T-helper 1 cell treated with Interleukin-12 subunit alpha and Interleukin-12 subunit beta and Interleukin-4 antibody, amounts not matched to agents 30 ng/mL and 1 ng/mL, for 36 hours (primary cell): ENCODE measurements at regions not wholly inside any gene's neighbourhood (a gene's known extent, or its start where the extent isn't known, plus 50 kb on each side); places are given as distances from the start of the nearest gene placed in this dataset.

Experiments used
- intact Hi-C: fragments of 100-400 bp; cut with micrococcal nuclease; formaldehyde crosslinking; loops from one replicate; pipeline ENCODE4 v1.15.1; 2024

- intact Hi-C loops, result no loop called here
These were observed 363.5 kb downstream of the CDH9 start for GRCh38 chr5:26674846-26675245.

- intact Hi-C loops, result no loop called here
These were observed 368.9 kb downstream of the CDH9 start for GRCh38 chr5:26669523-26669922.

DNA sequence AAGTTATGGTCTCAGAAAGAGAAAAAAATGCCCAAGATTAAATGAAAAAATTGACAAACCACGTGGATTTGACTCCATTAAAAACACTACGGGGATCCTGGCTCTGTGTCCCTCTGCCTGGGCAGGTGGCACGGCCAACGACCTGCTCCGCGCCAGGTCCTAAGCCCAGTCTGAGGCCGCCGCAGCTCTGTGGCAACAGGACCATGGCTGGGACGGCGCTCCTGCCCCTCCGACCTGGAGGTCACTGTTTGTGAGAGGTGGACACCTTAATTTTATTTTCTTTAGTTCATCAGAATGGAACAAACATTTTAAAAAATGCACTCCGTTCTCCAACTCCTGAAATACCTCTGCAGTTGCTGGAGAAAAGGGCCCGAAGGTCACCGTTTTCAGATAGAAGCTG lies 369.4 kb downstream of the CDH9 start:
- intact Hi-C loops, result no loop called here

GRCh38 chr5:26666371-26666770 lies 372.0 kb downstream of the CDH9 start:
- intact Hi-C loops, result no loop called here

- intact Hi-C loops, result no loop called here
These were observed 374.9 kb downstream of the CDH9 start for GRCh38 chr5:26663500-26663899.

DNA sequence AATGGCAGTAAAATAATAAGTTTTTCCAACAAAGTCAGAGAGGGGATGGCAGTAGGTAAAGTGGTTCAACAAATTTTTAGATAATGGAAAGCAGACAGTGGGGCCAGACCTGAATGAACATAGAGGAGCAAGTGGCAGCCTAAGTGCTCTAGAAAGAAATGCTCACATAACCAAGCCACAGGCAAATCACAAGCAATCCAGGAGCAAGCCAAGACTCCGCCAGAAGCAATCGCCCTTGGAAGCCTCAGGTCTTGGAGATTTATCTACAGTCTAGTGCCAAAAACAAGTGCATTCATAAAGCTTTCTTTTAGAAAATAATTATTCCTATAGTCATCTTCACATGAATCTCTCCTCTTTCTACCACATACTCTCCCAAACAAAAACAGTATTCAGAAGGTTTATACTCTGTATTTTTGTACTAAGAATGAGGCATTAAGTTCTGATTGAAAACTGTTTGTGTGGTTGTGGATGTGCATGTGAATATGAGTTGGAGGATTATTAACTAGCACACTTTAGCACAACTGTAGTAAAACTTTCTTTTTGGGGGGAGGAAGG lies 375.5 kb downstream of the CDH9 start:
- intact Hi-C loops, result no loop called here

GRCh38 chr5:26660116-26660515 lies 378.3 kb downstream of the CDH9 start:
- intact Hi-C loops, result no loop called here

GRCh38 chr5:26649000-26649399 lies 389.4 kb downstream of the CDH9 start:
- intact Hi-C loops, result no loop called here

GRCh38 chr5:26647781-26648180 lies 390.6 kb downstream of the CDH9 start:
- intact Hi-C loops, result no loop called here

GRCh38 chr5:26645659-26646058 lies 392.7 kb downstream of the CDH9 start:
- intact Hi-C loops, result no loop called here

- intact Hi-C loops, result no loop called here
These were observed 396.9 kb downstream of the CDH9 start for GRCh38 chr5:26641492-26641891.

- intact Hi-C loops, result no loop called here
These were observed 413.3 kb downstream of the CDH9 start for GRCh38 chr5:26625099-26625498.

DNA sequence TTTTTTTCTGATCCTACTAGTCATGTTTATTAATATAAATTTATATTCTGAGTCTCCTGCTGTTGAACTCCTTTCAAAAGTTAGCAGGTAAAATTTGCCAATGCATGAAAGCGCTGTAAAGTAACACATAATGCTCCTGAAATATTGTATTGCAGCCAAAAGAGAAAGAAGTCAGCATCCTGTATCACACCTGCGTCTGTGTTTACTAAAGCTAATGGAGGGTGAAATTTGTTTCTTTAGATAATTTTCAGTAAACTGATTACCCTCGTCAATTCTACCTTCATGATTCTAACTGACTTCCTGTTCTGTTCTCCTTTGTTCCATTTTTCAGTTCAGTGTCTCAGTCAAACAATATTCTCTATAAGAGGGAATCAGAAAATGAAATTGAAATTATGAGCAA lies 415.4 kb downstream of the CDH9 start:
- intact Hi-C loops, result no loop called here

GRCh38 chr5:26610577-26610976 lies 427.8 kb downstream of the CDH9 start:
- intact Hi-C loops, result no loop called here

DNA sequence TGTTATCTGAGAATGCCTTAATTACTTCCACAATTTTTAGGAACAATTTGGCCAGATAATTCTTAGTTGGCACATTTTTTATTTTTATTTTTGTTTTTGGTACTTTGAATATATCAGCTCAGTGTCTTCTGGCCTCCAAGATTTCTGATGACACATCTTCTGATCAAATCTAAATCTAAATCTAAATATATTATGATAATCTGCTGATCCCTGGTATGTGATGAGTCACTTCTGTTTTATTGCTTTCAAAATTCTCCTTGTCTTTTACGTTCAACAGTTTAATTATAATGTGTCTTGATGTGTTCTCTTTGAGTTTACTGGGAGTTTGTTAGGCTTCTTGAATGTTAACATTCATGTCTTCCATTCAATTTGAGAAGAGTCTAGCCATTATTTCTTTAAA lies 436.8 kb downstream of the CDH9 start:
- intact Hi-C loops, result no loop called here

DNA sequence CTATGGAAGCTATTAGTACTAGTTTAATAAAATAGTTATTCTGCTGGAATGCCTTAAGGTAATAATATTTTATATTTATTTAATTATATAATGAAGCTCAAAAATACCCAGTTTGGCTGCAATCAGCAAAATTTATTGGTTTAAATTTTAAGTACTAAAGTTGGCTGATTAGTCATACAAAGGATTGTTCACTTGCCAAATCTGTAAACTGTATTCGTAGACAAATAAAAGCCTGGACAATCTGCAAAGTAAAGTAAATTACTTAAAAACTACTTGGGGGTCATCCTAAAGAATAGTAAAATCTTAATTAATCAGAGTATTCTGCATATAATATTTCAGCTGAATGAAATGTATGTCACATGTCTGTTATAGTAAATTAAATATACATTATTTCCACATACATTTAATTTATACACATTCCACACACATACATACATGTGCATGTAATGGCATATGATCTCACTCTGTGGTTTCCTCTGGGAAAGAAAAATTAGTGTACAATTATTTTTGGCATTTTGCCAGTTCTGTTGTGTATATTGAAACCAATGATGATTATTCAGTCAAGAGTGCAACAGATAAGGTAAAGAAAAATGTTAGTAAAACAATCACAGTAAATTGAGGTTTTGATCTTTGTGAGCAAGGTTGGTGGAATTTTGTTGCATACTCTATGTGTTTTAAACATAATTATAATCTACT lies 455.9 kb downstream of the CDH9 start:
- intact Hi-C loops, result no loop called here

DNA sequence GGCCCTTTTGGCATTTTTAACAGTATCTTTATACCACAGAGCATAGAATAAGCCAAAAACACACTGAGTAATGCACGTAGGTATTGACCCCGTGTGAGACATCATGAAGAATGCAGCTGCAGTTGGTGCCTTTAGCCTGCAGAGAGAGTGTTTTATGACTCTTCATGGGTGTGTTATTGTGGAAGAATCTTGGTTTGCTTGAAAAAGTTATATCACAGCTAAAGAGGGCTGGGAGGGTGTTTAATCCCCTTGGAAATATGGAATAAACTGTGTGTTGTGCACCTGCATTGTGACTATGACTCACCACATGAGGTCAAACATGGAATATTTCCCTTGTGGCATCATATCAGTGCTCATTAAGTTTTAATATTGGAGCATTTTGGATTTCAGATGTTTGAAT lies 458.7 kb downstream of the CDH9 start:
- intact Hi-C loops, result no loop called here

- intact Hi-C loops, result no loop called here
These were observed 460.4 kb downstream of the CDH9 start for GRCh38 chr5:26578002-26578401.

- intact Hi-C loops, result no loop called here
These were observed 465.9 kb downstream of the CDH9 start for GRCh38 chr5:26572480-26572879.

GRCh38 chr5:26569929-26570258 lies 468.5 kb downstream of the CDH9 start:
- intact Hi-C loops, result no loop called here

DNA sequence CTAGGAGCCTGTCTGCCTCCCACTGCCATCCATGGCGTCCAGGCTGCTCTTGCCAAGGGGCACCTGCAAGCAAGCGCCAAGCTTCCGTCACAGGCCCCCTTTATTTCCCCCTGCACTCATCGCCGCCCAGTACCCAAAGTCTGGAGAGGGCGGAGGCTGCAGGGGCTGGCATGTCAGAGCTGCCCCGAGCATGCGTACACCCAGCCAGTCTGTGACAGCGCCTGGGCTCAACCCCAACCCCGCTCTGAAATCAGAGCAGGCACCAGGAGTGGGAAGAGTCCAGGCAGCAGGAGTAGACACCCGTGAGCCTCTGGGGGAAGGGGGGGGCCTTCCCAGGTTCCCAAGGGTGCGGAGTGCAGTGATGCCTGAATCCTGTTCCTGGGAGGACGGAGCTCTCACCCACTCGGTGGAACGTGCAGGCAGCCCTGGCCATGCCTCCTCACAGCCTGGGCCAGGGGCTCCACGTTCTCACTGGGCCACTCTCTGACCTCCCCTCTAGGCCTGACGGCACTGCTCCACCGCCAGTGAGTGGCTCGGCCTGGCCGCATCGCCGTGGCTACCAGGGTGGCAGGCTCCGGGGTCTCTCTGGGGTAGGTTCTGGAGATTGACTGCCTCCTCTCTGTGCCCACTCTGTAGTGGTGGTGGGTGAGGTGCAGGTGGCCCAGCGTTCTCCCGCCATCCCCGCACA lies 469.0 kb downstream of the CDH9 start:
- intact Hi-C loops, result no loop called here

DNA sequence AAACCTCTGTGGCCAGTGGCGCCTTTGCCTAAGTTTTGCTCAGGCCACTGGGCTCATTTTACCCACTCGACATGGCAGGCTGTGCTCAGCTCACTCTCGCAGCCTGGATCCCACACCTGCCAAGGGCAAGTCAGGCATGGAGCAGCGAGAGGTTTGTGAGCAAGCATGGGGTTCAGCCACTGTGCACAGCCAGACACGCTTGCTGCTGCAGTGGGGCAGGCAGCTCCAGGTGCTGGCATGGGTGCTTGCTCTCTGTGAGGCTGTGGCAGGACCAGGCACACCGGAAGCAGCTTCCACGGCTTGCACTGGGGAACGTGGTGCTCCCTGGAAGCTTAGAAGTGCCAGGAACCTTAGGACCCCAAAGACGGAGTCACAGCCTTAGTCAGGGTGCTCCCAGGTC lies 470.1 kb downstream of the CDH9 start:
- intact Hi-C loops, result no loop called here

GRCh38 chr5:26563979-26564378 lies 474.4 kb downstream of the CDH9 start:
- intact Hi-C loops, result no loop called here
